H1 (cell line): ENCODE measurements at regions not wholly inside any gene's neighbourhood (a gene's known extent, or its start where the extent isn't known, plus 50 kb on each side); places are given as distances from the start of the nearest gene placed in this dataset.

Experiments used
- CTCF ChIA-PET: fragments of 300-600 bp; sonication (Branson Sonifier 250); formaldehyde crosslinking; loops from one replicate; lab custom pipeline; 2021; ENCODE audit not compliant: partially characterized antibody; lab: Charles Lee
- POLR2A ChIA-PET: fragments of 300-600 bp; sonication (Branson Sonifier 250); formaldehyde crosslinking; loops from one replicate; lab custom pipeline; 2021; ENCODE audit warnings: inconsistent platforms; ENCODE audit not compliant: partially characterized antibody; lab: Charles Lee
- DNase-seq, 2 experiments: peaks; one replicate each; pipeline versions ENCODE4 v3.0.0 to v3.0.0-alpha.2; 2010 to 2022; ENCODE audit warnings: low spot score in 2 of 2, low read depth in 1 of 2, mixed read lengths in 1 of 2
- FAIRE-seq: peaks from 2 replicates; lab custom pipeline; 2011; peaks lifted over from hg19 to GRCh38; lab: Jason Lieb, UNC
- H2AFZ ChIP-seq: 2 replicates; pipeline ENCODE4 v1.8.1; 2012; ENCODE audit warnings: low read length, inconsistent platforms
- H2AK5ac ChIP-seq: 2 replicates; pipeline ENCODE4 v1.6.1; 2013; ENCODE audit warnings: low read depth, low read length
- H2BK120ac ChIP-seq: replicated peaks from 2 replicates; pipeline ENCODE3; 2013; ENCODE audit warnings: low read depth, low read length, inconsistent platforms
- H2BK12ac ChIP-seq: 2 replicates; pipeline ENCODE4 v1.6.1; 2013; ENCODE audit warnings: low read depth, low read length
- H2BK15ac ChIP-seq: 2 replicates; pipeline ENCODE4 v1.6.1; 2013; ENCODE audit warnings: low read length
- H2BK20ac ChIP-seq: 2 replicates; pipeline ENCODE4 v1.6.1; 2013; ENCODE audit warnings: low read length
- H2BK5ac ChIP-seq: 2 replicates; pipeline ENCODE4 v1.6.1; 2013; ENCODE audit warnings: low read depth, low read length
- H3K14ac ChIP-seq: 2 replicates; pipeline ENCODE4 v1.6.1; 2013; ENCODE audit warnings: inconsistent platforms; ENCODE audit not compliant: insufficient read length
- H3K18ac ChIP-seq: 2 replicates; pipeline ENCODE4 v1.6.1; 2013; ENCODE audit warnings: low read length; ENCODE audit errors: extremely low read depth
- H3K23ac ChIP-seq: 2 replicates; pipeline ENCODE4 v1.6.1; 2013; ENCODE audit warnings: inconsistent platforms; ENCODE audit not compliant: insufficient read length
- H3K23me2 ChIP-seq: 2 replicates; pipeline ENCODE4 v1.6.1; 2013; ENCODE audit warnings: low read depth, low read length
- H3K27ac ChIP-seq: 2 replicates; pipeline ENCODE4 v1.6.1; 2011; ENCODE audit warnings: low read depth, low read length, inconsistent platforms
- H3K27me3 ChIP-seq, 4 experiments: replicated peaks in 1 of 4; 1 replicate in 1 of 4; 2 replicates in 3 of 4; pipeline versions ENCODE4 v1.6.1 to v1.8.1; 2011 to 2013; ENCODE audit warnings: low read length in 3 of 4, mild to moderate bottlenecking in 3 of 4, inconsistent platforms in 2 of 4, mixed read lengths in 2 of 4, moderate library complexity in 1 of 4; ENCODE audit not compliant: control insufficient read depth in 3 of 4, insufficient read depth in 3 of 4; ENCODE audit errors: extremely low read depth in 1 of 4
- H3K36me3 ChIP-seq, 4 experiments: 2 replicates each; pipeline versions ENCODE4 v1.6.1 to v1.8.1; 2011 to 2013; ENCODE audit warnings: mild to moderate bottlenecking in 4 of 4, low read length in 3 of 4, moderate library complexity in 2 of 4, control low read depth in 1 of 4, inconsistent platforms in 1 of 4; ENCODE audit not compliant: insufficient read depth in 4 of 4, control insufficient read depth in 2 of 4
- H3K4ac ChIP-seq: replicated peaks from 2 replicates; pipeline ENCODE3; 2013; ENCODE audit warnings: low read length, low read depth, mixed read lengths, inconsistent platforms; ENCODE audit not compliant: insufficient read length
- H3K4me1 ChIP-seq, 4 experiments: replicated peaks in 1 of 4; 1 replicate in 1 of 4; 2 replicates in 3 of 4; pipeline versions ENCODE4 v1.6.1 to v1.8.1; 2011 to 2013; ENCODE audit warnings: low read length in 3 of 4, inconsistent platforms in 2 of 4, mixed read lengths in 1 of 4; ENCODE audit not compliant: insufficient read depth in 4 of 4, control insufficient read depth in 3 of 4
- H3K4me2 ChIP-seq, 2 experiments: 2 replicates each; pipeline versions ENCODE4 v1.6.1 to v1.8.1; 2011 to 2013; ENCODE audit warnings: low read depth in 2 of 2, low read length in 2 of 2, control low read depth in 1 of 2, inconsistent platforms in 1 of 2, mild to moderate bottlenecking in 1 of 2; ENCODE audit not compliant: insufficient read depth in 1 of 2
- H3K4me3 ChIP-seq, 4 experiments: fragments of 200-600, 300-600 bp in 1 of 4; sonication (generic), shearing (Covaris generic), sonication (Bioruptor Twin) in 1 of 4; 2 replicates each; pipeline versions ENCODE4 v1.5.1 to v1.8.1; 2011 to 2016; ENCODE audit warnings: low read length in 4 of 4, low read depth in 3 of 4, control low read depth in 2 of 4, inconsistent platforms in 2 of 4, mild to moderate bottlenecking in 2 of 4, mixed read lengths in 1 of 4, moderate library complexity in 1 of 4; ENCODE audit not compliant: insufficient read depth in 2 of 4; ENCODE audit errors: extremely low read depth in 1 of 4
- H3K56ac ChIP-seq: replicated peaks from 2 replicates; pipeline ENCODE3; 2013; ENCODE audit warnings: low read depth, mild to moderate bottlenecking, mixed read lengths, low read length, inconsistent platforms; ENCODE audit not compliant: insufficient read length
- H3K79me1 ChIP-seq: 2 replicates; pipeline ENCODE4 v1.6.1; 2013; ENCODE audit warnings: low read depth, low read length, control low read depth
- H3K79me2 ChIP-seq, 2 experiments: 2 replicates each; pipeline versions ENCODE4 v1.6.1 to v1.8.1; 2012 to 2013; ENCODE audit warnings: low read length in 2 of 2, mild to moderate bottlenecking in 2 of 2, inconsistent platforms in 1 of 2; ENCODE audit not compliant: insufficient read depth in 2 of 2, control insufficient read depth in 1 of 2
- H3K9ac ChIP-seq, 4 experiments: replicated peaks in 1 of 4; 1 replicate in 1 of 4; 2 replicates in 3 of 4; pipeline versions ENCODE4 v1.6.1 to v1.8.1; 2011 to 2013; ENCODE audit warnings: low read depth in 3 of 4, low read length in 3 of 4, control low read depth in 2 of 4, mild to moderate bottlenecking in 2 of 4, moderate library complexity in 2 of 4, inconsistent platforms in 1 of 4; ENCODE audit errors: extremely low read depth in 1 of 4
- H3K9me3 ChIP-seq, 2 experiments: 2 replicates each; pipeline versions ENCODE4 v1.6.1 to v1.8.1; 2012 to 2013; ENCODE audit warnings: mild to moderate bottlenecking in 2 of 2, moderate library complexity in 2 of 2, control low read depth in 1 of 2, inconsistent platforms in 1 of 2, low read depth in 1 of 2, low read length in 1 of 2, mixed read lengths in 1 of 2; ENCODE audit not compliant: insufficient read depth in 2 of 2
- H4K20me1 ChIP-seq, 2 experiments: replicated peaks in 1 of 2; 2 replicates each; pipeline versions ENCODE3 to v1.8.1; 2011 to 2013; ENCODE audit warnings: inconsistent platforms in 2 of 2, low read length in 2 of 2, mild to moderate bottlenecking in 1 of 2; ENCODE audit not compliant: insufficient read depth in 2 of 2, control insufficient read depth in 1 of 2
- H4K5ac ChIP-seq: 2 replicates; pipeline ENCODE4 v1.6.1; 2013; ENCODE audit warnings: low read length, low read depth, mixed read lengths, inconsistent platforms; ENCODE audit not compliant: insufficient read length
- H4K8ac ChIP-seq: 2 replicates; pipeline ENCODE4 v1.8.0; 2013; ENCODE audit warnings: mild to moderate bottlenecking, moderate library complexity, low read length, inconsistent platforms; ENCODE audit not compliant: insufficient read depth; ENCODE audit errors: extremely low read depth
- H4K91ac ChIP-seq: replicated peaks from 2 replicates; pipeline ENCODE3; 2013; ENCODE audit warnings: low read length, mixed read lengths, inconsistent platforms; ENCODE audit not compliant: insufficient read length
- ATF3 ChIP-seq: IDR thresholded peaks from 2 replicates; pipeline ENCODE4 v1.6.1; 2011; ENCODE audit warnings: low read depth, mild to moderate bottlenecking, low read length; ENCODE audit not compliant: insufficient read depth
- POLR2A ChIP-seq, 2 experiments: IDR thresholded peaks; 1 replicate in 1 of 2; 2 replicates in 1 of 2; pipeline ENCODE4 v1.6.1; 2011; ENCODE audit warnings: low read depth in 2 of 2, low read length in 2 of 2, mild to moderate bottlenecking in 2 of 2; ENCODE audit errors: control extremely low read depth in 1 of 2
- SAP30 ChIP-seq: fragments of 300-600 bp; sonication (generic); IDR thresholded peaks from 2 replicates; pipeline ENCODE4 v1.7.1; 2012; ENCODE audit warnings: low read length, moderate library complexity, mild to moderate bottlenecking, inconsistent platforms; ENCODE audit not compliant: insufficient read depth, insufficient replicate concordance
- SIN3A ChIP-seq, 2 experiments: IDR thresholded peaks in 1 of 2; conservative IDR thresholded peaks in 1 of 2; 2 replicates each; pipeline ENCODE4 v1.6.1; 2011 to 2012; ENCODE audit warnings: low read length in 2 of 2, improper control_type of control experiment in 1 of 2, low read depth in 1 of 2, mild to moderate bottlenecking in 1 of 2
- SP1 ChIP-seq: IDR thresholded peaks from 2 replicates; pipeline ENCODE4 v1.6.1; 2011; ENCODE audit warnings: low read depth, low read length
- SP4 ChIP-seq: IDR thresholded peaks from 2 replicates; pipeline ENCODE4 v1.6.1; 2012; ENCODE audit warnings: low read length, inconsistent platforms
- SUZ12 ChIP-seq: fragments of 200-600 bp; sonication (generic); IDR thresholded peaks from 2 replicates; pipeline ENCODE4 v1.6.1; 2012; ENCODE audit warnings: mild to moderate bottlenecking, inconsistent platforms, low read length, moderate library complexity, mixed read lengths
- TBP ChIP-seq: IDR thresholded peaks from 2 replicates; pipeline ENCODE4 v1.6.1; 2011; ENCODE audit warnings: low read depth, low read length, improper control_type of control experiment
- WGBS, 2 experiments: shearing (Covaris generic) in 1 of 2; methylation state at CpG; one replicate each; pipeline versions ENCODE4 v1.1.6 to v1.1.7; 2013 to 2015; ENCODE audit warnings: low lambda C conversion rate in 2 of 2, mixed read lengths in 2 of 2, inconsistent platforms in 1 of 2, low coverage in 1 of 2, missing lambda C conversion rate in 1 of 2; ENCODE audit not compliant: insufficient replicate concordance in 2 of 2, insufficient coverage in 1 of 2, insufficient read length in 1 of 2; ENCODE audit errors: extremely low coverage in 1 of 2, missing lambda C conversion rate in 1 of 2; 5-methylcytosine and 5-hydroxymethylcytosine counted together

GRCh38 chr6:82576284-82576683, 212.7 kb downstream of the TPBG start:
- no peak overlapping the region for H3K4me3 ChIP-seq
- H2BK120ac ChIP-seq: no peak overlapping the region
- no peak overlapping the region for H2BK15ac ChIP-seq
- no peak overlapping the region for H3K18ac ChIP-seq
- no peak overlapping the region for H2AFZ ChIP-seq
- no peak overlapping the region for H3K9ac ChIP-seq
- H2BK20ac ChIP-seq: no peak overlapping the region
- POLR2A ChIA-PET: no interaction called here
- no peak overlapping the region for H3K14ac ChIP-seq
- no peak overlapping the region for H2BK12ac ChIP-seq
- peaks cover 0 to 3% (median under 1%) of the 10 kb centered on the region in 4 experiments; a peak in 2 of 7 replicates for H3K4me1 ChIP-seq
- no peaks in the 10 kb centered on the region for H4K20me1 ChIP-seq
- H2AK5ac ChIP-seq: no peak overlapping the region
- FAIRE-seq (no peak), DNase-seq (no peak)
- H3K79me1 ChIP-seq: no peaks in the 10 kb centered on the region
- H3K4ac ChIP-seq: no peak overlapping the region
- no peak overlapping the region for H4K5ac ChIP-seq
- CTCF ChIA-PET: interaction anchor here (1.2 to 1.6 kb wide), 2 partner anchors 29 to 42 kb away, joined by 3 to 4 read pairs; no protein-coding TSS in a partner anchor
- no peaks in the 10 kb centered on the region; a peak in 1 of 8 replicates for H3K36me3 ChIP-seq
- H3K56ac ChIP-seq: no peak overlapping the region
- no peaks in the 10 kb centered on the region for H3K27me3 ChIP-seq
- no peak overlapping the region for H2BK5ac ChIP-seq
- H3K27ac ChIP-seq: no peak overlapping the region
- H4K91ac ChIP-seq: no peak overlapping the region
- H4K8ac ChIP-seq: no peak overlapping the region
- H3K79me2 ChIP-seq: no peaks in the 10 kb centered on the region
- no peak overlapping the region for H3K23ac ChIP-seq
- H3K4me2 ChIP-seq: no peak overlapping the region
- WGBS, 2 experiments: 83% methylated on average over 1 of the region's 1 CpG; no CpG with 5 or more reads in 1 of the 2 experiments
- H3K23me2 ChIP-seq: no peaks in the 10 kb centered on the region
- no peak for TF ChIP-seq SIN3A (conservative IDR thresholded peaks at IDR 0.05 in 1 of 2, IDR thresholded peaks at IDR 0.05 in 1 of 2; ENCODE audit: low read depth in 1 of 2, low read length in 2 of 2)
- no peak for TF ChIP-seq SAP30
- no peak for TF ChIP-seq ATF3
- no peak for TF ChIP-seq POLR2A (IDR thresholded peaks at IDR 0.05; ENCODE audit: control extremely low read depth in 1 of 2, low read depth in 2 of 2, low read length in 2 of 2)
- TF ChIP-seq SP4: no peak
- no peak for TF ChIP-seq TBP
- no peak for TF ChIP-seq SUZ12
- no peak for TF ChIP-seq SP1
- peaks cover 4 to 7% of the 10 kb centered on the region in 2 experiments; a peak in 3 of 4 replicates for H3K9me3 ChIP-seq
